SK-N-SH treated with all-trans-retinoic acid at 6 μM for 48 hours (cell line): ENCODE measurements at regions not wholly inside any gene's neighbourhood (a gene's known extent, or its start where the extent isn't known, plus 50 kb on each side); places are given as distances from the start of the nearest gene placed in this dataset.
"Not testable (repeated sequence)": the region's sequence is repeated elsewhere in the genome, so short reads cannot be mapped to it uniquely, and the experiment has no call there.

Experiments used
- ATAC-seq: fragments of 200-7000 bp; cut with Tn5 transposase; 3 replicates; pipeline ENCODE4 v1.9.1; 2020; ENCODE audit warnings: mild to moderate bottlenecking, moderate library complexity
- ARNTL ChIP-seq: fragments of 450-650 bp; formaldehyde crosslinking; IDR thresholded peaks from 2 replicates; pipeline ENCODE4 v1.5.0; 2020; ENCODE audit warnings: low read depth, mild to moderate bottlenecking, moderate library complexity, borderline replicate concordance
- BACH2 ChIP-seq: fragments of 250-450 bp; sonication (Bioruptor Pico); IDR thresholded peaks from 2 replicates; pipeline ENCODE4 v1.9.0; 2021; ENCODE audit warnings: mild to moderate bottlenecking, borderline replicate concordance
- CSDC2 ChIP-seq: fragments of 250-450 bp; sonication (Bioruptor Pico); IDR thresholded peaks from 2 replicates; pipeline ENCODE4 v1.5.0; 2020; ENCODE audit warnings: mild to moderate bottlenecking, moderate library complexity
- ESRRG ChIP-seq: fragments of 250-450 bp; sonication (Bioruptor Pico); IDR thresholded peaks from 2 replicates; pipeline ENCODE4 v1.6.1; 2021; ENCODE audit warnings: mild to moderate bottlenecking
- GLIS3 ChIP-seq: fragments of 250-450 bp; sonication (Bioruptor Pico); IDR thresholded peaks from 2 replicates; pipeline ENCODE4 v1.5.0; 2020; ENCODE audit warnings: mild to moderate bottlenecking, moderate library complexity
- ISL1 ChIP-seq: fragments of 250-450 bp; sonication (Bioruptor Pico); IDR thresholded peaks from 2 replicates; pipeline ENCODE4 v2.1.2; 2022; ENCODE audit warnings: mild to moderate bottlenecking, moderate library complexity
- OSR1 ChIP-seq: fragments of 250-450 bp; sonication (Bioruptor Pico); IDR thresholded peaks from 2 replicates; pipeline ENCODE4 v1.8.0; 2022; ENCODE audit warnings: moderate library complexity, mild to moderate bottlenecking, inconsistent platforms
- PPARA ChIP-seq: fragments of 250-450 bp; sonication (Bioruptor Pico); IDR thresholded peaks from 2 replicates; pipeline ENCODE4 v1.5.0; 2020; ENCODE audit warnings: mild to moderate bottlenecking, borderline replicate concordance
- RARB ChIP-seq: fragments of 250-450 bp; sonication (Bioruptor Pico); IDR thresholded peaks from 2 replicates; pipeline ENCODE4 v1.8.0; 2021; ENCODE audit warnings: mild to moderate bottlenecking, moderate library complexity
- SNAI2 ChIP-seq: fragments of 250-450 bp; sonication (Bioruptor Pico); IDR thresholded peaks from 2 replicates; pipeline ENCODE4 v1.5.0; 2020; ENCODE audit warnings: mild to moderate bottlenecking, moderate library complexity
- TCF4 ChIP-seq: fragments of 250-450 bp; sonication (Bioruptor Pico); IDR thresholded peaks from 2 replicates; pipeline ENCODE4 v1.8.0; 2021; ENCODE audit warnings: mild to moderate bottlenecking, moderate library complexity, borderline replicate concordance
- TOX ChIP-seq: fragments of 250-450 bp; sonication (Bioruptor Pico); IDR thresholded peaks from 2 replicates; pipeline ENCODE4 v1.8.0; 2021; ENCODE audit warnings: mild to moderate bottlenecking, moderate library complexity, borderline replicate concordance
- ZC3H10 ChIP-seq: fragments of 250-450 bp; sonication (Bioruptor Pico); IDR thresholded peaks from 2 replicates; pipeline ENCODE4 v1.5.1; 2021; ENCODE audit warnings: mild to moderate bottlenecking, moderate library complexity
- ZFP3 ChIP-seq: fragments of 250-450 bp; sonication (Bioruptor Pico); IDR thresholded peaks from 2 replicates; pipeline ENCODE4 v1.5.0; 2020; ENCODE audit warnings: mild to moderate bottlenecking, moderate library complexity
- ZFP30 ChIP-seq: fragments of 450-650 bp; formaldehyde crosslinking; IDR thresholded peaks from 2 replicates; pipeline ENCODE4 v1.5.0; 2022; ENCODE audit warnings: mild to moderate bottlenecking, moderate library complexity
- ZNF70 ChIP-seq: fragments of 450-650 bp; formaldehyde crosslinking; IDR thresholded peaks from 2 replicates; pipeline ENCODE4 v1.5.0; 2020; ENCODE audit warnings: mild to moderate bottlenecking, moderate library complexity
- ZNF8 ChIP-seq: fragments of 450-650 bp; formaldehyde crosslinking; IDR thresholded peaks from 2 replicates; pipeline ENCODE4 v1.5.0; 2020; ENCODE audit warnings: mild to moderate bottlenecking, moderate library complexity
- TF ChIP-seq, protein P1 (sequence below): fragments of 250-450 bp; sonication (Bioruptor Pico); IDR thresholded peaks from 2 replicates; pipeline ENCODE4 v1.8.0; 2021; ENCODE audit warnings: low read depth, mild to moderate bottlenecking, moderate library complexity, borderline replicate concordance
- TF ChIP-seq, protein P2 (sequence below): fragments of 250-450 bp; sonication (Bioruptor Pico); IDR thresholded peaks from 2 replicates; pipeline ENCODE4 v1.5.0; 2020; ENCODE audit warnings: mild to moderate bottlenecking, moderate library complexity
- TF ChIP-seq, protein P3 (sequence below): fragments of 250-450 bp; sonication (Bioruptor Pico); IDR thresholded peaks from 2 replicates; pipeline ENCODE4 v1.8.0; 2020; ENCODE audit warnings: mild to moderate bottlenecking, moderate library complexity, borderline replicate concordance
- TF ChIP-seq, protein P4 (sequence below): fragments of 250-450 bp; sonication (Bioruptor Pico); IDR thresholded peaks from 2 replicates; pipeline ENCODE4 v1.5.1; 2021; ENCODE audit warnings: mild to moderate bottlenecking, moderate library complexity

DNA sequence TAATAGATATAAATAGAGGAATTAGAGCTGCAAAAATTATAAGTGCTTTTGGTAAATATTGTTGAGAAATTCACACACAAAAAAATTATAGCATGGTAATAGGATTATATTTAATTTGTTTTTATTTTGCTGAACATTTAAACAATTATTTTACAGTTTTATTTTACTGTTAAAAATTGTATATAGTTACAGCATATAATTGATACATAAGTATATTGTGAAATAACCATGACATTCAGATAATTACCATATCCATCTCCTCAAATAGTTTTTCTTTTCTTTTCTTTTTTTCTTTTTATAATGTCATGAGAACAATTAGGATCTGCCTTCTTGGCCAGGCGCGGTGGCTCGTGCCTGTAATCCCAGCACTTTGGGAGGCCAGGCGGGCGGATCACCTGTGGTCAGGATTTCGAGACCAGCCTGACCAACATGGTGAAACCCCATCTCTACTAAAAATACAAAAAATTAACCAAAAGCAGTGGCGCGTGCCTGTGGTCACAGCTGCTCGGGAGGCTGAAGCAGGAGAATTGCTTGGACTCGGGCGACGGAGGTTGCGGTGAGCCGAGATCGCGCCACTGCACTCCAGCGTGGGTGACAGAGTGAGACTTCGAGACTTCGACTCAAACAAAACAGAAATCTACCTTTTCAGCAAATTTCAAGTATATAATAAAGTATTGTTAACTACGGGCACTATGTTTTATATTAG is 654.2 kb downstream of the TENT5A start:
- TF ChIP-seq ESRRG (CRISPR knock-in tag) (no peak), PPARA (CRISPR knock-in tag) (no peak), BACH2 (CRISPR knock-in tag) (no peak), ZNF70 (CRISPR knock-in tag) (no peak), SNAI2 (CRISPR knock-in tag) (no peak), ISL1 (CRISPR knock-in tag) (no peak), OSR1 (CRISPR knock-in tag) (no peak), RARB (CRISPR knock-in tag) (no peak), TOX (CRISPR knock-in tag) (no peak), ARNTL (CRISPR knock-in tag) (no peak), TCF4 (CRISPR knock-in tag) (no peak)
- TF ChIP-seq, protein P1, sequence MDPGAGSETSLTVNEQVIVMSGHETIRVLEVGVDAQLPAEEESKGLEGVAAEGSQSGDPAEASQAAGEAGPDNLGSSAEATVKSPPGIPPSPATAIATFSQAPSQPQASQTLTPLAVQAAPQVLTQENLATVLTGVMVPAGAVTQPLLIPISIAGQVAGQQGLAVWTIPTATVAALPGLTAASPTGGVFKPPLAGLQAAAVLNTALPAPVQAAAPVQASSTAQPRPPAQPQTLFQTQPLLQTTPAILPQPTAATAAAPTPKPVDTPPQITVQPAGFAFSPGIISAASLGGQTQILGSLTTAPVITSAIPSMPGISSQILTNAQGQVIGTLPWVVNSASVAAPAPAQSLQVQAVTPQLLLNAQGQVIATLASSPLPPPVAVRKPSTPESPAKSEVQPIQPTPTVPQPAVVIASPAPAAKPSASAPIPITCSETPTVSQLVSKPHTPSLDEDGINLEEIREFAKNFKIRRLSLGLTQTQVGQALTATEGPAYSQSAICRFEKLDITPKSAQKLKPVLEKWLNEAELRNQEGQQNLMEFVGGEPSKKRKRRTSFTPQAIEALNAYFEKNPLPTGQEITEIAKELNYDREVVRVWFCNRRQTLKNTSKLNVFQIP: no peak
- no peak for ATAC-seq

DNA sequence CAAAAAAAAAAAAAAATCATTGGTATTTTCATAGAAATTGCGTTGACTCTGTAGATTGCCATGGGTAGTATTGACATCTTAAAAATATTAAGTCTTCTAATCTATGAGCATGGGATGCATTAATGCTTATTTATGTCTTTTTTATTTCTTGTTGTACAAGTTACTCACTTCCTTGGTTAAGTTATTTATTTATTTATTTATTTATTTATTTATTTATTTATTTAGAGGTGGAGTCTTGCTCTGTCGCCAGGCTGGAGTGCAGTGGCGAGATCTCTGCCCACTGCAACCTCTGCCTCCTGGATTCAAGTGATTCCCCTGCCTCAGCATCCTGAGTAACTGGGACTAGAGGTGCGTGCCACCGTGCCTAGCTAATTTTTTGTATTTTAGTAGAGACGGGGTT is 656.0 kb downstream of the TENT5A start:
- ATAC-seq: not testable (repeated sequence)

DNA sequence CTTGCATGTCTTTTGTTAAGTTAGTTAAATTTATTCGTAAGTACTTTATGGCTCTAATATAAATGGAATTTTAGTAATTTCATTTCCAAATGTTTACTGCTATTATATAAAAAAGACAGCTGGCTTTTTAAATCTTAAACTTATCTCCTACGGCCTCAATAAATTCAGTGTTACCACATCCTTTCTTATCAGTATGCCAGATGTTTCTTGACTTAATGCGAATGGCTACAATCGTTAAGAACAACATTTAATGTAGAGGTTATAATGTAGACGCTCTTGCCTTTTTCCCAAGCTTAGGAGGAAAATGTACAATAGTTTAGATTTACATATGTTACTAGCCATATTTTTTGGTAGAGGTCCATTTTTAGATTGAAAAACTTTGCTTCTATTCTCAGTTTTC is 659.4 kb downstream of the TENT5A start:
- ATAC-seq: no peak
- TF ChIP-seq ZC3H10 (CRISPR knock-in tag): no peak
- TF ChIP-seq, protein P2, sequence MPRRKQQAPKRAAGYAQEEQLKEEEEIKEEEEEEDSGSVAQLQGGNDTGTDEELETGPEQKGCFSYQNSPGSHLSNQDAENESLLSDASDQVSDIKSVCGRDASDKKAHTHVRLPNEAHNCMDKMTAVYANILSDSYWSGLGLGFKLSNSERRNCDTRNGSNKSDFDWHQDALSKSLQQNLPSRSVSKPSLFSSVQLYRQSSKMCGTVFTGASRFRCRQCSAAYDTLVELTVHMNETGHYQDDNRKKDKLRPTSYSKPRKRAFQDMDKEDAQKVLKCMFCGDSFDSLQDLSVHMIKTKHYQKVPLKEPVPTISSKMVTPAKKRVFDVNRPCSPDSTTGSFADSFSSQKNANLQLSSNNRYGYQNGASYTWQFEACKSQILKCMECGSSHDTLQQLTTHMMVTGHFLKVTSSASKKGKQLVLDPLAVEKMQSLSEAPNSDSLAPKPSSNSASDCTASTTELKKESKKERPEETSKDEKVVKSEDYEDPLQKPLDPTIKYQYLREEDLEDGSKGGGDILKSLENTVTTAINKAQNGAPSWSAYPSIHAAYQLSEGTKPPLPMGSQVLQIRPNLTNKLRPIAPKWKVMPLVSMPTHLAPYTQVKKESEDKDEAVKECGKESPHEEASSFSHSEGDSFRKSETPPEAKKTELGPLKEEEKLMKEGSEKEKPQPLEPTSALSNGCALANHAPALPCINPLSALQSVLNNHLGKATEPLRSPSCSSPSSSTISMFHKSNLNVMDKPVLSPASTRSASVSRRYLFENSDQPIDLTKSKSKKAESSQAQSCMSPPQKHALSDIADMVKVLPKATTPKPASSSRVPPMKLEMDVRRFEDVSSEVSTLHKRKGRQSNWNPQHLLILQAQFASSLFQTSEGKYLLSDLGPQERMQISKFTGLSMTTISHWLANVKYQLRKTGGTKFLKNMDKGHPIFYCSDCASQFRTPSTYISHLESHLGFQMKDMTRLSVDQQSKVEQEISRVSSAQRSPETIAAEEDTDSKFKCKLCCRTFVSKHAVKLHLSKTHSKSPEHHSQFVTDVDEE (CRISPR knock-in tag): no peak
- no peak for TF ChIP-seq RARB (CRISPR knock-in tag)
- no peak for TF ChIP-seq CSDC2 (CRISPR knock-in tag)
- TF ChIP-seq ZFP30: no peak
- no peak for TF ChIP-seq TCF4 (CRISPR knock-in tag)
- no peak for TF ChIP-seq GLIS3 (CRISPR knock-in tag)
- TF ChIP-seq BACH2 (CRISPR knock-in tag): no peak
- TF ChIP-seq ARNTL (CRISPR knock-in tag): no peak
- TF ChIP-seq, protein P3, sequence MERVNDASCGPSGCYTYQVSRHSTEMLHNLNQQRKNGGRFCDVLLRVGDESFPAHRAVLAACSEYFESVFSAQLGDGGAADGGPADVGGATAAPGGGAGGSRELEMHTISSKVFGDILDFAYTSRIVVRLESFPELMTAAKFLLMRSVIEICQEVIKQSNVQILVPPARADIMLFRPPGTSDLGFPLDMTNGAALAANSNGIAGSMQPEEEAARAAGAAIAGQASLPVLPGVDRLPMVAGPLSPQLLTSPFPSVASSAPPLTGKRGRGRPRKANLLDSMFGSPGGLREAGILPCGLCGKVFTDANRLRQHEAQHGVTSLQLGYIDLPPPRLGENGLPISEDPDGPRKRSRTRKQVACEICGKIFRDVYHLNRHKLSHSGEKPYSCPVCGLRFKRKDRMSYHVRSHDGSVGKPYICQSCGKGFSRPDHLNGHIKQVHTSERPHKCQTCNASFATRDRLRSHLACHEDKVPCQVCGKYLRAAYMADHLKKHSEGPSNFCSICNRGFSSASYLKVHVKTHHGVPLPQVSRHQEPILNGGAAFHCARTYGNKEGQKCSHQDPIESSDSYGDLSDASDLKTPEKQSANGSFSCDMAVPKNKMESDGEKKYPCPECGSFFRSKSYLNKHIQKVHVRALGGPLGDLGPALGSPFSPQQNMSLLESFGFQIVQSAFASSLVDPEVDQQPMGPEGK: no peak
- TF ChIP-seq SNAI2 (CRISPR knock-in tag): no peak
- no peak for TF ChIP-seq OSR1 (CRISPR knock-in tag)
- no peak for TF ChIP-seq ZNF70 (CRISPR knock-in tag)
- TF ChIP-seq ZFP3 (CRISPR knock-in tag): no peak
- no peak for TF ChIP-seq TOX (CRISPR knock-in tag)
- no peak for TF ChIP-seq ISL1 (CRISPR knock-in tag)
- TF ChIP-seq, protein P1: no peak
- TF ChIP-seq, protein P4, sequence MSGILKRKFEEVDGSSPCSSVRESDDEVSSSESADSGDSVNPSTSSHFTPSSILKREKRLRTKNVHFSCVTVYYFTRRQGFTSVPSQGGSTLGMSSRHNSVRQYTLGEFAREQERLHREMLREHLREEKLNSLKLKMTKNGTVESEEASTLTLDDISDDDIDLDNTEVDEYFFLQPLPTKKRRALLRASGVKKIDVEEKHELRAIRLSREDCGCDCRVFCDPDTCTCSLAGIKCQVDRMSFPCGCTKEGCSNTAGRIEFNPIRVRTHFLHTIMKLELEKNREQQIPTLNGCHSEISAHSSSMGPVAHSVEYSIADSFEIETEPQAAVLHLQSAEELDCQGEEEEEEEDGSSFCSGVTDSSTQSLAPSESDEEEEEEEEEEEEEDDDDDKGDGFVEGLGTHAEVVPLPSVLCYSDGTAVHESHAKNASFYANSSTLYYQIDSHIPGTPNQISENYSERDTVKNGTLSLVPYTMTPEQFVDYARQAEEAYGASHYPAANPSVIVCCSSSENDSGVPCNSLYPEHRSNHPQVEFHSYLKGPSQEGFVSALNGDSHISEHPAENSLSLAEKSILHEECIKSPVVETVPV (CRISPR knock-in tag): no peak
- no peak for TF ChIP-seq ESRRG (CRISPR knock-in tag)
- no peak for TF ChIP-seq ZNF8 (CRISPR knock-in tag)
